Gastrocnemius medialis (tissue), 4 donors: ENCODE measurements at regions not wholly inside any gene's neighbourhood (a gene's known extent, or its start where the extent isn't known, plus 50 kb on each side); places are given as distances from the start of the nearest gene placed in this dataset.

Experiments
- ATAC-seq, 2 donors: fragments of 150-250 bp; one replicate each; pipeline ENCODE4 v1.9.1; 2016
- DNase-seq, 2 donors: peaks; one replicate each; pipeline ENCODE4 v3.0.0-alpha.2; 2019
- H3K27ac ChIP-seq, 4 donors: fragments of 200-600 bp; sonication (generic); 1 replicate in 1 of 4; 2 replicates in 3 of 4; pipeline ENCODE4 v1.5.1; 2016 to 2018; ENCODE audit warnings: mild to moderate bottlenecking in 2 of 4, moderate library complexity in 1 of 4
- H3K27me3 ChIP-seq, 3 donors: fragments of 200-600 bp; sonication (generic) in 2 of 3; 1 replicate in 1 of 3; 2 replicates in 2 of 3; pipeline versions ENCODE4 v1.5.1 to v1.6.0; 2016 to 2019; ENCODE audit warnings: mild to moderate bottlenecking in 1 of 3, moderate library complexity in 1 of 3
- H3K36me3 ChIP-seq, 2 donors: fragments of 200-600 bp; sonication (generic) in 1 of 2; one replicate each; pipeline ENCODE4 v1.5.1; 2017 to 2018
- H3K4me1 ChIP-seq, 2 donors: fragments of 200-600 bp; sonication (generic) in 1 of 2; one replicate each; pipeline ENCODE4 v1.5.1; 2016 to 2017; ENCODE audit warnings: mild to moderate bottlenecking in 2 of 2
- H3K4me3 ChIP-seq, 4 donors: fragments of 200-600 bp; sonication (generic) in 3 of 4; 1 replicate in 1 of 4; 2 replicates in 3 of 4; pipeline ENCODE4 v1.5.1; 2016 to 2019; ENCODE audit warnings: mild to moderate bottlenecking in 2 of 4
- H3K9me3 ChIP-seq, 3 donors: fragments of 200-600 bp; sonication (generic) in 2 of 3; 1 replicate in 1 of 3; 2 replicates in 2 of 3; pipeline ENCODE4 v1.5.1; 2016 to 2019
- CTCF ChIP-seq, 5 experiments: fragments of 450-650 bp in 3 of 5; fragments of 200-600 bp in 2 of 5; sonication (generic) in 2 of 5; IDR thresholded peaks in 4 of 5; conservative IDR thresholded peaks in 1 of 5; 1 replicate in 4 of 5; 2 replicates in 1 of 5; pipeline ENCODE4 v1.5.1; 2016 to 2019; ENCODE audit warnings: antibody characterized with exemption in 5 of 5, mild to moderate bottlenecking in 3 of 5, moderate library complexity in 3 of 5
- POLR2A ChIP-seq, 2 donors: fragments of 450-650 bp; IDR thresholded peaks; one replicate each; pipeline ENCODE4 v1.6.1; 2017; ENCODE audit warnings: antibody characterized with exemption in 2 of 2, mild to moderate bottlenecking in 2 of 2, moderate library complexity in 2 of 2
- in situ Hi-C, 4 donors: fragments of 200-750 bp; cut with MboI; loops; one replicate each; pipeline versions ENCODE4 v1.15.0 to v1.8.0; 2017; ENCODE audit warnings: low sequenced_read_pairs in 4 of 4
- intact Hi-C: fragments of 100-400 bp; cut with DNase I; formaldehyde crosslinking; loops from one replicate; pipeline ENCODE4 v1.15.1; 2023; ENCODE audit warnings: low total_unique reads

DNA sequence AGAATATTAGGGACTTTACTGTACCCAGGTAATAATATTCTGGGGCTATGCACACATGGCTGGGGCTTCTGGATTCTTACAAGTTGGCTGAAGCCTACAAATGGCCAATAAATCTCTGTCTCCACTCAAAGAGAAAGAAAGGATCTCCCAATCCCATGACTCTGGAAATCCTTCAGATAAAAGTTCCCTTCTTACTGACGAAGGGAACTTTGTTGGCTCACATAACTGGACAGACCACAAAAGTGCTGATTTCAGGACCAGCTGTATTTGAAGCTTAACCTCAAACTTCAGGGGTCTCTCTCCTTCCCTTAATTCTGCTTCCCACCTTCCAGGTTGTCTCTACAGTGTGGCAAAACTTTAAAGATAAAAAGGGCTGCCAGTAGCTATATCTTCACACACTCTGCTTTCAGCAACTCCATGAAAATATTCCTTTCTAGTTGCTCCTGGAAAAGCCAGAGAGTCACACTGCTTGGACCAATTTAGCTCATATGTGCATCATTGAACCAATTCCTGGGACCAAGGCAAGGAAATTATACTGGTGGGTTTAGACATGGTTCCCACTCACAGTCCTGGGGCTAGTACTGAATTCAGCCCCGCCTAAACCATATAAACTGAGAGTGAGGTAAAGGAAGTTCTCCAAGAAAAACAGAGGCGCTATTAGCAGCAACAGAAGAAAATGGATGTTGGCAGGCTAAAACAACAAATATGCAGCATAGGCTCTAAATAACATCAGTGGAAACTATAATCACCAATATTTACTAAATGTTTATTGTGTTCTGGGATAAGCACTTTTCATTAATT lies 290.0 kb upstream of the GADL1 start:
- Histone ChIP-seq H3K27me3 (no peaks in the 10 kb centered on the region), H3K27ac (no peak overlapping the region), H3K4me1 (no peaks in the 10 kb centered on the region), H3K9me3 (no peaks in the 10 kb centered on the region), H3K4me3 (no peak overlapping the region), H3K36me3 (no peaks in the 10 kb centered on the region)
- ATAC-seq (no peak), DNase-seq (no peak)
- no peak for TF ChIP-seq CTCF (IDR thresholded peaks at IDR 0.05 in 4 of 5, conservative IDR thresholded peaks at IDR 0.05 in 1 of 5)
- no peak for TF ChIP-seq POLR2A (IDR thresholded peaks at IDR 0.05)
- intact Hi-C loops = no loop called here
- in situ Hi-C loops = no loop called here

DNA sequence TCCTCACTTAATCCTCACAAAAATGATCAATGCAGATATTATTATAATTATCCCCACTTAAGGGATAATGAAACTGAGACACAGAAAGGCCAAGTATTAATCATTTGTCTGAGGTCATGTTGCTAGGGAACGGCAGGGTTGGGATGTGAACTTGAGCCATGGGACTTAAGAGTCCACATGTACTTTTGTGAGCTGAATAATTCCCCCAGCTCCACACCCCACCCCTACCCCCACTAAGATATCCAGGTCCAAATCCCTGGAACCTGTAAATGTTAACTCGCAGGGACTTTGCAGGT lies 290.5 kb upstream of the GADL1 start:
- TF ChIP-seq POLR2A (IDR thresholded peaks at IDR 0.05) (no peak), CTCF (IDR thresholded peaks at IDR 0.05 in 4 of 5, conservative IDR thresholded peaks at IDR 0.05 in 1 of 5) (no peak)
- in situ Hi-C loops = no loop called here
- Histone ChIP-seq H3K4me1 (no peaks in the 10 kb centered on the region), H3K4me3 (no peak overlapping the region), H3K27ac (no peak overlapping the region), H3K36me3 (no peaks in the 10 kb centered on the region), H3K27me3 (no peaks in the 10 kb centered on the region), H3K9me3 (no peaks in the 10 kb centered on the region)
- no peak for DNase-seq
- no peak for ATAC-seq
- intact Hi-C loops = no loop called here

- DNase-seq (no peak), ATAC-seq (no peak)
- Histone ChIP-seq H3K4me1 (no peaks in the 10 kb centered on the region), H3K4me3 (no peak overlapping the region), H3K27ac (no peak overlapping the region), H3K27me3 (no peaks in the 10 kb centered on the region), H3K36me3 (no peaks in the 10 kb centered on the region), H3K9me3 (no peaks in the 10 kb centered on the region)
- intact Hi-C loops = no loop called here
- in situ Hi-C loops = no loop called here
- TF ChIP-seq POLR2A (IDR thresholded peaks at IDR 0.05) (no peak), CTCF (IDR thresholded peaks at IDR 0.05 in 4 of 5, conservative IDR thresholded peaks at IDR 0.05 in 1 of 5) (no peak)
Measured at GRCh38 chr3:31186041-31186440, 291.6 kb upstream of the GADL1 start.

- in situ Hi-C loops = no loop called here
- intact Hi-C loops = no loop called here
Measured at GRCh38 chr3:31187380-31187779, 292.9 kb upstream of the GADL1 start.

More at GRCh38 chr3:31187380-31187779, 292.9 kb upstream of the GADL1 start:
- no peak for ATAC-seq
- no peaks in the 10 kb centered on the region for H3K27me3 ChIP-seq
- DNase-seq = no peak
- H3K27ac ChIP-seq = no peak overlapping the region
- no peaks in the 10 kb centered on the region for H3K4me1 ChIP-seq
- no peak overlapping the region for H3K4me3 ChIP-seq
- H3K36me3 ChIP-seq = no peaks in the 10 kb centered on the region
- no peak for TF ChIP-seq CTCF (IDR thresholded peaks at IDR 0.05 in 4 of 5, conservative IDR thresholded peaks at IDR 0.05 in 1 of 5)
- no peak for TF ChIP-seq POLR2A (IDR thresholded peaks at IDR 0.05)
- no peaks in the 10 kb centered on the region for H3K9me3 ChIP-seq
